ENCODE measurements at regions not wholly inside any gene's neighbourhood (a gene's known extent, or its start where the extent isn't known, plus 50 kb on each side); places are given as distances from the start of the nearest gene placed in this dataset.

DNA sequence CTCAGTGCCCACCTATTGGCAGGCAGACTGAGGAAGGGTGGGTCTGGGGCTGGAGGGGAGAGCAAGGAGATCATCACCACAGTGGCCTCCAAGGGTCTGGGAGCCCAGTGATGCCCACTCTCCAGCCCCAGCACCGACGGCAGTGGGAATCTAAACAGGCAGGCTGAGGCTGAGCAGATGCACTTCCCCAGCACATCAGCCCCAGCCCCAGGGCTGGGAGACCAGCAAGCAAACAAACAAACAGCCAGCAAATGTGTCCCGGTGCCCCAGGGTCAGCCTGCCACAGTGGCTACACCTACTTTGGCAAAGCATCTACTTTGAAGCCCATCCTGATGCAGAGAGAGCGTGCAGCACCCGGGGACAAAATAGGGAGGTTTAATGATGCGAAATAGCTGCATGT, 216.3 kb upstream of the ZC3H12A start:
- Histone ChIP-seq H3K9me2 (ENCODE audit: insufficient read depth) (no peaks in the 10 kb centered on the region), H3K4me3 (replicated peaks in 1 of 2; ENCODE audit: low read depth in 1 of 2, low read length in 2 of 2) (no peak overlapping the region), H3K9me3 (ENCODE audit: control insufficient read depth in 1 of 2, insufficient read depth in 1 of 2, low read depth in 1 of 2, low read length in 2 of 2) (no peaks in the 10 kb centered on the region), H2AFZ (ENCODE audit: low read depth, low read length, poor library complexity, severe bottlenecking) (no peak overlapping the region), H3K4me1 (ENCODE audit: control insufficient read depth in 1 of 2, insufficient read depth in 2 of 2, low read length in 2 of 2) (no peaks in the 10 kb centered on the region), H3K27me3 (ENCODE audit: insufficient read depth, low read length) (peaks cover 67% of the 10 kb centered on the region), H3K4me2 (ENCODE audit: low read length) (no peak overlapping the region), H4K20me1 (ENCODE audit: insufficient read depth) (no peaks in the 10 kb centered on the region), H3K9ac (ENCODE audit: low read length) (no peak overlapping the region), H3K36me3 (ENCODE audit: control insufficient read depth in 1 of 2, insufficient read depth in 2 of 2, low read length in 2 of 2) (no peaks in the 10 kb centered on the region), H3K79me2 (ENCODE audit: insufficient read depth, low read length) (no peaks in the 10 kb centered on the region), H3K27ac (ENCODE audit: low read depth, low read length) (no peak overlapping the region)
- no TSS peak for BruUV-seq (replicated peaks)
- intact Hi-C loops (cut with micrococcal nuclease) = no loop called here
- ChIA-PET POLR2A (no interaction called here), RAD21 (ENCODE audit: low non-redundant PET in 1 of 2, low total read pairs in 2 of 2, uncharacterized antibody in 2 of 2, unreplicated experiment in 2 of 2) (no interaction called here), CTCF (no interaction called here)
- ATAC-seq (no peak), DNase-seq (ENCODE audit: low read depth, low spot score) (no peak)
- no peak for TF ChIP-seq SP1 (IDR thresholded peaks at IDR 0.05; ENCODE audit: low read depth)
- TF ChIP-seq RAD21 (IDR thresholded peaks at IDR 0.05; ENCODE audit: low read depth) = no peak
- TF ChIP-seq EZH2phosphoT487 (IDR thresholded peaks at IDR 0.05; ENCODE audit: borderline replicate concordance) = no peak
- no peak for TF ChIP-seq ZBTB33 (IDR thresholded peaks at IDR 0.05; ENCODE audit: extremely low read depth, insufficient replicate concordance, low read length)
- TF ChIP-seq ELF1 (IDR thresholded peaks at IDR 0.05; ENCODE audit: borderline replicate concordance, low read depth) = no peak
- no peak for TF ChIP-seq POLR2AphosphoS5 (IDR thresholded peaks at IDR 0.05; ENCODE audit: low read depth, low read length)
- no peak for TF ChIP-seq EZH2 (IDR thresholded peaks at IDR 0.05)
- no peak for TF ChIP-seq POLR2A (IDR thresholded peaks at IDR 0.05; ENCODE audit: borderline replicate concordance, extremely low read depth, insufficient read depth, insufficient read length)
- no peak for TF ChIP-seq ZNF274 (IDR thresholded peaks at IDR 0.05; ENCODE audit: low read depth, low read length)
- TF ChIP-seq SIN3A (IDR thresholded peaks at IDR 0.05; ENCODE audit: low read depth) = no peak
- no peak for TF ChIP-seq REST (IDR thresholded peaks at IDR 0.05; ENCODE audit: low read depth)
- no peak for TF ChIP-seq TCF7L2 (IDR thresholded peaks at IDR 0.05; ENCODE audit: borderline replicate concordance, extremely low read depth, insufficient read depth, insufficient read length)

Measured in HCT116 (cell line).